AG09309 (cell line): ENCODE measurements at regions not wholly inside any gene's neighbourhood (a gene's known extent, or its start where the extent isn't known, plus 50 kb on each side); places are given as distances from the start of the nearest gene placed in this dataset.

Experiments
- DNase-seq: peaks from one replicate; pipeline ENCODE4 v3.0.0-alpha.2; 2010; ENCODE audit warnings: low read depth
- H3K4me3 ChIP-seq: 2 replicates; pipeline ENCODE4 v1.5.1; 2011; ENCODE audit warnings: mild to moderate bottlenecking, low read depth, low read length, moderate library complexity; ENCODE audit not compliant: control insufficient read depth
- TF ChIP-seq, protein P1 (sequence below): IDR thresholded peaks from 2 replicates; pipeline ENCODE4 v1.5.1; 2011; ENCODE audit warnings: mild to moderate bottlenecking, low read depth, low read length, inconsistent platforms; ENCODE audit not compliant: insufficient read depth, control insufficient read depth; ENCODE audit errors: missing control alignments

DNA sequence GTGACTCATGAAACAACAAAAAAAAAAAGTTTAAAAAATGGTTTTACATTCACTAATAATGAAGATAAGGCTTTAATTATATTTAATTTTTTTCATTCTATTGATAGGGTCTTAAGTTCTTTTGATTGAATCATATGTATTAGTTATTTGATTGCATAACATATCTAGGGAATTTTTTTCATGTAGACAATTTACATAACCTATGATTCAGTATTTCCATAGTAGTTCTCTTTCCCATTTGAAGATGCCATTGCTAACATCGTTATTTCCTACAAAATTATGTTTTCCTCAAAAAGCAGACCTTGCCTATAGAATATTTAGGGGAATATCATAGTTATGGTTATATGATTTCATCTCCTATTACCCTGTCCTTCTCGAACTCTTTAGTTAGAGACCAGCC lies 463.4 kb downstream of the TFAP2B start:
- H3K4me3 ChIP-seq: no peak overlapping the region
- TF ChIP-seq, protein P1, sequence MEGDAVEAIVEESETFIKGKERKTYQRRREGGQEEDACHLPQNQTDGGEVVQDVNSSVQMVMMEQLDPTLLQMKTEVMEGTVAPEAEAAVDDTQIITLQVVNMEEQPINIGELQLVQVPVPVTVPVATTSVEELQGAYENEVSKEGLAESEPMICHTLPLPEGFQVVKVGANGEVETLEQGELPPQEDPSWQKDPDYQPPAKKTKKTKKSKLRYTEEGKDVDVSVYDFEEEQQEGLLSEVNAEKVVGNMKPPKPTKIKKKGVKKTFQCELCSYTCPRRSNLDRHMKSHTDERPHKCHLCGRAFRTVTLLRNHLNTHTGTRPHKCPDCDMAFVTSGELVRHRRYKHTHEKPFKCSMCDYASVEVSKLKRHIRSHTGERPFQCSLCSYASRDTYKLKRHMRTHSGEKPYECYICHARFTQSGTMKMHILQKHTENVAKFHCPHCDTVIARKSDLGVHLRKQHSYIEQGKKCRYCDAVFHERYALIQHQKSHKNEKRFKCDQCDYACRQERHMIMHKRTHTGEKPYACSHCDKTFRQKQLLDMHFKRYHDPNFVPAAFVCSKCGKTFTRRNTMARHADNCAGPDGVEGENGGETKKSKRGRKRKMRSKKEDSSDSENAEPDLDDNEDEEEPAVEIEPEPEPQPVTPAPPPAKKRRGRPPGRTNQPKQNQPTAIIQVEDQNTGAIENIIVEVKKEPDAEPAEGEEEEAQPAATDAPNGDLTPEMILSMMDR: no peak
- DNase-seq: no peak

DNA sequence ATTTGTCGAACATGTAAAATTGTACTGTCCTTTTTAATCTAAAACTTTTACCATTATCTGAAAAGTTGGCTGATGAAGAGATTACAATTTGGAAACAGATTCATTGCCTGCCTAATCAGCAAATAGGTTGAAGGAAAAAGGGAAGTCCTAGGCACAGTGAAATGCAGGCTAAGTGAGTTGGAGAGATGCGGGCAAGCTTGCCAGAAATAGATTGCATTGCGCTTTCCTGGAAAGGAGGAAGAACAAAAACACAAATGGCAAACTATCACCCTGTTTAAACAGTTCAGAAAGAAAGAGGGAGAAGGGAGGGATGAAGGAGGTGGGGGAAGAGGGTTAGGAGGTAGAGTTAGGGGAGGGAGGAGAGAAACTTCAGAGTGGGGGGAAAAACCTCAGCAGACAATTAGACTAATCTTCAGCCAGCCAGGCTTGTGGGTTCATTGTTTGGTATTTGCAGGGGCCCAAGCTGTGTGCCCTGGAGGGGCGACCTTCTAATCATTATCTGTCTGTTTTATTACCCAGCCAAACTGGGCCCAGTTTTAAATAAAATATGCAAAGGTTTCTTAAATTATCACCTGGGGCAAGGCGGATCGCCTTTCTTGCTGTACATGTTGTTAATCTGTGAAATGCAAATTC lies 465.2 kb downstream of the TFAP2B start:
- DNase-seq: no peak
- TF ChIP-seq, protein P1: no peak
- H3K4me3 ChIP-seq: no peak overlapping the region

GRCh38 chr6:51285876-51286275 lies 467.2 kb downstream of the TFAP2B start:
- TF ChIP-seq, protein P1: no peak
- no peak for DNase-seq
- H3K4me3 ChIP-seq: no peak overlapping the region

GRCh38 chr6:51289041-51289440 lies 470.4 kb downstream of the TFAP2B start:
- TF ChIP-seq, protein P1: no peak
- DNase-seq: no peak
- H3K4me3 ChIP-seq: no peak overlapping the region

DNA sequence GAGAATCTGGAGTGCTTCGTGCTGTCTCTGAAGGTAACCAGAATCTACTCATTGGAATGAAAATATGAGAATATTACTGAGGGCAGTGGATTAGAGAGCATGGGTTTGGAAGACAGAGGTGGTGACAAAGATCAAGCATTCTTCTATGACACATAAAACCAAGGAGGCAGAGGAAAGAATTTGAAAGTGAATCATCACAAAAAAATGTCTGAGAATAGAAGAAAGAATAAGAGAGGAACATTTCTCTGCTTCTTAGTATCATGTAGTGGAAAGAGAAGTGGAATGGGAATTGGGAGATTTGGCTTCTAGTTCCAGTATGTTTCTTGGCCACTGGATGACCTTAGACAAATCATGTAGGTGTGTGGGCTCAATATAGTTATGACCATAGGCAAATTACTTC lies 474.0 kb downstream of the TFAP2B start:
- H3K4me3 ChIP-seq: no peak overlapping the region
- TF ChIP-seq, protein P1: no peak
- no peak for DNase-seq

GRCh38 chr6:51299621-51300380 lies 481.1 kb downstream of the TFAP2B start:
- no peak overlapping the region for H3K4me3 ChIP-seq
- TF ChIP-seq, protein P1: no peak
- DNase-seq: no peak

GRCh38 chr6:51300510-51300909 lies 481.8 kb downstream of the TFAP2B start:
- no peak for DNase-seq
- H3K4me3 ChIP-seq: no peak overlapping the region
- TF ChIP-seq, protein P1: no peak
